H7 (cell line): ENCODE measurements at regions not wholly inside any gene's neighbourhood (a gene's known extent, or its start where the extent isn't known, plus 50 kb on each side); places are given as distances from the start of the nearest gene placed in this dataset.

Experiments used
- DNase-seq: peaks from one replicate; pipeline ENCODE4 v3.0.0; 2012
- H3K27me3 ChIP-seq: 2 replicates; pipeline ENCODE4 v1.6.0; 2011; ENCODE audit warnings: mild to moderate bottlenecking, low read length; ENCODE audit not compliant: control insufficient read depth, insufficient read depth
- H3K36me3 ChIP-seq: replicated peaks from 2 replicates; pipeline ENCODE4 v1.5.1; 2011; ENCODE audit warnings: low read length; ENCODE audit not compliant: control insufficient read depth, insufficient read depth
- H3K4me3 ChIP-seq: 2 replicates; pipeline ENCODE4 v1.5.1; 2011; ENCODE audit warnings: low read depth, mild to moderate bottlenecking, control low read depth, low read length, moderate library complexity; ENCODE audit not compliant: insufficient read depth

GRCh38 chr6:6376845-6377244 is 56.4 kb upstream of the F13A1 start:
- DNase-seq = no peak
- no peaks in the 10 kb centered on the region for H3K27me3 ChIP-seq
- no peak overlapping the region for H3K4me3 ChIP-seq
- no peaks in the 10 kb centered on the region for H3K36me3 ChIP-seq

GRCh38 chr6:6377621-6378020 is 57.2 kb upstream of the F13A1 start:
- no peak overlapping the region for H3K4me3 ChIP-seq
- H3K27me3 ChIP-seq = no peaks in the 10 kb centered on the region
- H3K36me3 ChIP-seq = no peaks in the 10 kb centered on the region
- DNase-seq = no peak

- DNase-seq = no peak
- no peaks in the 10 kb centered on the region for H3K27me3 ChIP-seq
- H3K4me3 ChIP-seq = no peak overlapping the region
- H3K36me3 ChIP-seq = no peaks in the 10 kb centered on the region
These were observed 59.1 kb upstream of the F13A1 start for GRCh38 chr6:6379573-6379972.

DNA sequence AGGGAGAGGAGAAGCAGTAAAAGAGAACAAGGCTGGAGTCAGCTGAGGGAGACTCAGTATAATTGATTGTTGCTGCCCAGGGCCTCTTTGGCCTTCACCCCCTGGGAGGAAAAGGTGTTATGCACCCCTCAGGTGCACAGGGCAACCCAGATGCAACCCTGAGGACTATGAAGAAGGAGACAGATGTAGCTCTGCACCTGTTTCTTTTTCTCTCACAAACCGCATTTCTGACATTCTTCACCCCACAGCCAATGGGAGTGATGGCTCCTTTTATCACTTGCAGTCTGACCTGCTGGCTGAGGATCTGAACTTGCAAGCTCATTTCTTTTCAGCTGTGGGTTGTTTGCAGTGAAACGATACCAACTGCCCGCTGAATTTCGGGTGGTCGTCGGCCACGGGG is 64.1 kb upstream of the F13A1 start:
- no peaks in the 10 kb centered on the region for H3K27me3 ChIP-seq
- DNase-seq = peak; percentile 43

DNA sequence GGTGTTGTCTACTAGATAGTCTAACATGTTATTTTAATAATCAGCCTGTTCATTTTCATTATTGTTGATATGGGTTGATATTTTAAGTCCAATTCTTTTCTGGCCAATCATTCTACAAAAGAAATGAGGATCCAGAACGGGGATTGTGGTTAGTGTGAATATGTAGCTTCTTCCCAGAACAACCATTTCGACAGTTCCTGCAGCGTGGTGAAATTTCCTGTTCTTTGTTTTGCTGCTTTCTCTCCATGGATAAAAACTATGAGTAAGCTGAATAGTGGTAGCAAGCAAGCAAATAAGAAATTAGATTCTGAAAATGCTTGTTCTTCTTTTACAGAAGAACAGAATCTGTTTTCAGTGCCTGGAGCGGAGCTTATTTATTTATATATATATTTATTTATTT is 65.5 kb upstream of the F13A1 start:
- H3K4me3 ChIP-seq = no peak overlapping the region
- no peaks in the 10 kb centered on the region for H3K36me3 ChIP-seq
- no peaks in the 10 kb centered on the region for H3K27me3 ChIP-seq
- DNase-seq = no peak

More for the DNA sequence above, 64.1 kb upstream of the F13A1 start:
- Histone ChIP-seq H3K36me3 (no peaks in the 10 kb centered on the region), H3K4me3 (no peak overlapping the region)

- no peak overlapping the region for H3K4me3 ChIP-seq
- no peaks in the 10 kb centered on the region for H3K27me3 ChIP-seq
- no peak for DNase-seq
- no peaks in the 10 kb centered on the region for H3K36me3 ChIP-seq
These were observed 70.6 kb upstream of the F13A1 start for GRCh38 chr6:6390849-6391602.

DNA sequence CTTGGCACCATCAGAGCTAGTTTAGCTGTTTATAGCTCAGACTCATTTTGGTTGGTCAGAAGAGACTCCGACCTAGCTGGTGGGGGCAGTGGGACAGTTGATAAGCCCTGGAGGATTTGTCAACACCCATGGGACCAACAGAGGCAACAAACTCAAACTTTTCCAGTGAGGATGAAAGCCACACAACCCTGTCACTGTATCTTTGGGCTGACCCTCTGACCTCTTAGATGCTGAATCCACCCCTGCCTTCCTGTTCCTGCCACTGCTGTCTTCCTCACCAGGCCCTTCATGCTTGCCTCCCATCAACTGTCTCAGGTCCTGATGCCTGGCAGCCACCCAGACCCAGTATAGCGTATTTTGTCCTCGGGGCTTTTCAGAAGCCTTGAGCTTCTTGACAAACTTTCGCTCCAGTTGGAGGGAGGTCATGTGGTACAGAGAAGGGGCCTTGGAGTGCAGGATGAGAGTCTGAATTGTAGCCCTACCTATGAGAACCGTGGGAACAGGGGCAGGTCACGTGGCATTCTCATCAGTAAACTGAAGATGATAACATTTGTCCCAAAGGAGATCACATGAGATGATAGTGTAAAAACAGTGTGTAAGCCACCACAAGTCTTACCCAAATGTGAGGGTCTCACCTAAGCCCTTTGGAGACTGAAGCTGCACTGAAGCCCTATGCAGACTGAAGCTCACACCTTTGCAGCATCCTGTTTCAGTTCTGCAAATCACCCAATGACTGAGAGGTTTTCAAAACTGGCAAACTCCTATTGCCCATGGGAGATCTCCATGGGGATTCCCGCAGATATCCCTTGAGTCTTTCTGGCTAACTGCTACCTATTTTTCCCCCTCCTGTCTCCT is 72.0 kb upstream of the F13A1 start:
- no peaks in the 10 kb centered on the region for H3K27me3 ChIP-seq
- DNase-seq = no peak
- H3K4me3 ChIP-seq = no peak overlapping the region
- no peaks in the 10 kb centered on the region for H3K36me3 ChIP-seq

GRCh38 chr6:6393069-6393529 is 72.6 kb upstream of the F13A1 start:
- no peak overlapping the region for H3K4me3 ChIP-seq
- no peak for DNase-seq
- H3K27me3 ChIP-seq = no peaks in the 10 kb centered on the region
- no peaks in the 10 kb centered on the region for H3K36me3 ChIP-seq

GRCh38 chr6:6395581-6396197 is 75.2 kb upstream of the F13A1 start:
- no peak overlapping the region for H3K4me3 ChIP-seq
- no peaks in the 10 kb centered on the region for H3K36me3 ChIP-seq
- no peaks in the 10 kb centered on the region for H3K27me3 ChIP-seq
- DNase-seq = no peak

- Histone ChIP-seq H3K27me3 (no peaks in the 10 kb centered on the region), H3K36me3 (no peaks in the 10 kb centered on the region)
- no peak for DNase-seq
These were observed 77.4 kb upstream of the F13A1 start for GRCh38 chr6:6397842-6398241.

DNA sequence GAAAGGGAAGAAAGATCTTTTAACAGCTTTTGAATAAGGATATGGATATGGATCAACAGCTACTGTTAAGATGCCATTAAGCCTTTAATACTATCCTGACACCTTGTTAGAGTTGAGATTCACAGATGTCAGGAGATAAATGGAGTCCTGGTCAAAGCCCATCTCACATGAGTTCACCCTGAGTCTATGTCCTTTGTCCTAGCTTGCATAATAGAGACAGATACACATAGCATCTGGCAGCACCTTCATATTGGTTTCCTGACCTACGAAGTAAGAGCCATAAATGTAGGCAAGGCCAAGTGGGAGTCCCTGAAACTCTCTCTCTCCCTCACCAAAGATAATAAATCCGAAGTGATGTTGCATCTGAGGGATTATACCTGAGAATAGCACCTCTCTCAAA is 79.1 kb upstream of the F13A1 start:
- no peak for DNase-seq
- Histone ChIP-seq H3K27me3 (no peaks in the 10 kb centered on the region), H3K36me3 (no peaks in the 10 kb centered on the region), H3K4me3 (no peak overlapping the region)

More at GRCh38 chr6:6397842-6398241, 77.4 kb upstream of the F13A1 start:
- no peak overlapping the region for H3K4me3 ChIP-seq

- Histone ChIP-seq H3K4me3 (no peak overlapping the region), H3K27me3 (no peaks in the 10 kb centered on the region), H3K36me3 (no peaks in the 10 kb centered on the region)
- no peak for DNase-seq
These were observed 80.9 kb upstream of the F13A1 start for GRCh38 chr6:6401401-6401800.

DNA sequence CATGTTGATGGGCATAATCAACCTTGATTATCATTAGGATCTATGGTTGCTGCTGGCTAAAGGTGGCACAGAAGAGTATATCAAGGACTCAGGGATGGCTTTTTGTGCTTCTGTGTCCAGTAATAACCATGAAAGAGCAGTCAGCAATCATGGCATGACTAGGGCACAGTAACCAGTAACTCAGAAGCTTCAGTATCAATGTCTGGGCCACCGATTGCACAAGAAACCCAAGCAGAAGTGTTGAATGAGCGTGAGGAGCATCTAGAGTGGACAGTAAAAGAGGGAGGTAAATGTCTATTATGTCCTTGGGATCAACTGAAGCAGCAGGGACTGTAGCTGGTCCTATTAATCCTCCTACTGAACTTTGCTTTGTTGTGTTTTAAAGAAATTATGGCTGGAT is 81.5 kb upstream of the F13A1 start:
- Histone ChIP-seq H3K27me3 (no peaks in the 10 kb centered on the region), H3K36me3 (no peaks in the 10 kb centered on the region), H3K4me3 (no peak overlapping the region)
- DNase-seq = no peak

DNA sequence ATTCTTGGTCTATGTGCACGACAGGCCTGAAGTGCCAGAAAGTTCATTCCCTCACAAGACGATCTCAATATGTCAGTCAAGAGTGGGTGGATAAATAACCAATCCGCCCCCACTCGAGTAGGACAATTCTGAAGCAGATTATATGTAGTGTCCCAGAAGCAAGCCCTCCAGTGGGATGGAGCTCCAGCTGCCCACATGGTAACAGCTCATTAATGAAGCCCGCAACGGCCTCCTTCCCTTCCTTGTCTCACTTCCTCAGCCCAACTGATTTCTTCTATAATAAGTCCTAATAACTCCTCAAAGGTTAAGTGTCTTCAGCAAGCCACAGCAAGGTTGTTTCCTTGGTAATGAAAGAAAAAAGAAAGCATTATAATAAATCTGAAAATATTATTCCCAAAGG is 82.1 kb upstream of the F13A1 start:
- no peaks in the 10 kb centered on the region for H3K36me3 ChIP-seq
- no peaks in the 10 kb centered on the region for H3K27me3 ChIP-seq
- no peak overlapping the region for H3K4me3 ChIP-seq
- DNase-seq = no peak

DNA sequence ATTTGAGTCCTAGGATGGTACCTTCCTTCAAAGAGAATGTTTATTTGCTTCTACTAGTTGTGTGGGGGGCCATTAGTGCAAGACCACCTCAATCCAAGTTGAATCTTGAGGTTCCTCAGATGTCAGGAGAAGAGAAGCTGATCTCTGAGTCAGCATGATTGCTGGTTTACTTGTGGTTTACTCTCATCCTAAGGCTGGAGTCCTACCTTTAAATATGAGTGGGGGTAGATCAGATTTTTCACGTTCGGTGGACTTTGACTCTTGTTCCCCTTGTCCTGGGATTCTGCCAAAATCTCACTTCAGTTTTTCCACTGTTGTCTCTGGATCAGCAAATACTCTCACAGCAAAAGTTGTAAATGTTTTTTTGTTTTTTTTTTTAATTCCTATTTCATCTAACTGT is 84.6 kb upstream of the F13A1 start:
- no peaks in the 10 kb centered on the region for H3K27me3 ChIP-seq
- H3K36me3 ChIP-seq = no peaks in the 10 kb centered on the region
- no peak overlapping the region for H3K4me3 ChIP-seq
- no peak for DNase-seq
